HG03095 (cell line): ENCODE measurements at regions not wholly inside any gene's neighbourhood (a gene's known extent, or its start where the extent isn't known, plus 50 kb on each side); places are given as distances from the start of the nearest gene placed in this dataset.

Experiments
- ATAC-seq: cut with Tn5 transposase; IDR thresholded peaks from one replicate; pipeline ENCODE4 v1.9.1; 2021; ENCODE audit warnings: moderate library complexity; ENCODE audit not compliant: unreplicated experiment

- no peak for ATAC-seq
These were observed 986.3 kb downstream of the TFAP2A start for GRCh38 chr6:9428421-9429172.

- ATAC-seq, result no peak
These were observed 986.8 kb upstream of the SLC35B3 start for GRCh38 chr6:9422138-9422537.

- ATAC-seq, result no peak
These were observed 985.1 kb upstream of the SLC35B3 start for GRCh38 chr6:9420316-9421015.

GRCh38 chr6:9417400-9417799, 982.1 kb upstream of the SLC35B3 start:
- no peak for ATAC-seq

GRCh38 chr6:9412951-9413559, 977.7 kb upstream of the SLC35B3 start:
- no peak for ATAC-seq

- no peak for ATAC-seq
These were observed 973.8 kb upstream of the SLC35B3 start for GRCh38 chr6:9409126-9409525.

- no peak for ATAC-seq
These were observed 973.2 kb upstream of the SLC35B3 start for GRCh38 chr6:9408402-9409117.

GRCh38 chr6:9405825-9406224, 970.5 kb upstream of the SLC35B3 start:
- no peak for ATAC-seq

- ATAC-seq, result no peak
These were observed 970.0 kb upstream of the SLC35B3 start for GRCh38 chr6:9405369-9405768.

GRCh38 chr6:9404351-9405146, 969.2 kb upstream of the SLC35B3 start:
- ATAC-seq, result no peak

- ATAC-seq, result no peak
These were observed 968.4 kb upstream of the SLC35B3 start for GRCh38 chr6:9403736-9404135.

- no peak for ATAC-seq
These were observed 966.6 kb upstream of the SLC35B3 start for GRCh38 chr6:9401960-9402359.

GRCh38 chr6:9399916-9400315, 964.6 kb upstream of the SLC35B3 start:
- no peak for ATAC-seq

- no peak for ATAC-seq
These were observed 963.5 kb upstream of the SLC35B3 start for GRCh38 chr6:9398767-9399373.

GRCh38 chr6:9398071-9398766, 962.9 kb upstream of the SLC35B3 start:
- ATAC-seq, result no peak

GRCh38 chr6:9388596-9388995, 953.3 kb upstream of the SLC35B3 start:
- ATAC-seq, result no peak

- ATAC-seq, result no peak
These were observed 945.2 kb upstream of the SLC35B3 start for GRCh38 chr6:9380568-9380967.

GRCh38 chr6:9373308-9373707, 938.0 kb upstream of the SLC35B3 start:
- no peak for ATAC-seq

GRCh38 chr6:9370480-9370879, 935.1 kb upstream of the SLC35B3 start:
- ATAC-seq, result no peak

- no peak for ATAC-seq
These were observed 930.0 kb upstream of the SLC35B3 start for GRCh38 chr6:9365378-9365777.
